Tibial artery (tissue), 4 donors: ENCODE measurements at regions not wholly inside any gene's neighbourhood (a gene's known extent, or its start where the extent isn't known, plus 50 kb on each side); places are given as distances from the start of the nearest gene placed in this dataset.

Experiments used
- DNase-seq, 2 donors: peaks; one replicate each; pipeline ENCODE4 v3.0.0-alpha.2; 2019
- H3K27ac ChIP-seq, 2 donors: fragments of 200-600 bp; sonication (generic) in 1 of 2; 1 replicate in 1 of 2; 2 replicates in 1 of 2; pipeline ENCODE4 v1.5.1; 2018 to 2019; ENCODE audit warnings: mild to moderate bottlenecking in 1 of 2
- H3K27me3 ChIP-seq, 2 donors: fragments of 200-600 bp; sonication (generic) in 1 of 2; one replicate each; pipeline versions ENCODE4 v1.5.1 to v1.6.0; 2016 to 2019
- H3K36me3 ChIP-seq, 3 donors: fragments of 200-600 bp; sonication (generic) in 2 of 3; one replicate each; pipeline ENCODE4 v1.5.1; 2016 to 2019; ENCODE audit warnings: mild to moderate bottlenecking in 2 of 3
- H3K4me1 ChIP-seq, 4 donors: fragments of 200-600 bp; sonication (generic) in 2 of 4; 1 replicate in 3 of 4; 2 replicates in 1 of 4; pipeline ENCODE4 v1.5.1; 2016 to 2019
- H3K4me3 ChIP-seq, 2 donors: fragments of 200-600 bp; sonication (generic) in 1 of 2; 1 replicate in 1 of 2; 2 replicates in 1 of 2; pipeline ENCODE4 v1.5.1; 2018 to 2019; ENCODE audit warnings: mild to moderate bottlenecking in 2 of 2
- H3K9me3 ChIP-seq, 3 donors: fragments of 200-600 bp; sonication (generic) in 1 of 3; one replicate each; pipeline ENCODE4 v1.5.1; 2016 to 2019
- CTCF ChIP-seq, 2 experiments: fragments of 200-600 bp in 1 of 2; fragments of 450-650 bp in 1 of 2; IDR thresholded peaks; one replicate each; pipeline ENCODE4 v1.5.1; 2017 to 2019; ENCODE audit warnings: antibody characterized with exemption in 2 of 2, mild to moderate bottlenecking in 1 of 2, moderate library complexity in 1 of 2
- intact Hi-C: fragments of 100-400 bp; cut with DNase I; formaldehyde crosslinking; loops from one replicate; pipeline ENCODE4 v1.15.0; 2023; ENCODE audit warnings: low total_unique reads

DNA sequence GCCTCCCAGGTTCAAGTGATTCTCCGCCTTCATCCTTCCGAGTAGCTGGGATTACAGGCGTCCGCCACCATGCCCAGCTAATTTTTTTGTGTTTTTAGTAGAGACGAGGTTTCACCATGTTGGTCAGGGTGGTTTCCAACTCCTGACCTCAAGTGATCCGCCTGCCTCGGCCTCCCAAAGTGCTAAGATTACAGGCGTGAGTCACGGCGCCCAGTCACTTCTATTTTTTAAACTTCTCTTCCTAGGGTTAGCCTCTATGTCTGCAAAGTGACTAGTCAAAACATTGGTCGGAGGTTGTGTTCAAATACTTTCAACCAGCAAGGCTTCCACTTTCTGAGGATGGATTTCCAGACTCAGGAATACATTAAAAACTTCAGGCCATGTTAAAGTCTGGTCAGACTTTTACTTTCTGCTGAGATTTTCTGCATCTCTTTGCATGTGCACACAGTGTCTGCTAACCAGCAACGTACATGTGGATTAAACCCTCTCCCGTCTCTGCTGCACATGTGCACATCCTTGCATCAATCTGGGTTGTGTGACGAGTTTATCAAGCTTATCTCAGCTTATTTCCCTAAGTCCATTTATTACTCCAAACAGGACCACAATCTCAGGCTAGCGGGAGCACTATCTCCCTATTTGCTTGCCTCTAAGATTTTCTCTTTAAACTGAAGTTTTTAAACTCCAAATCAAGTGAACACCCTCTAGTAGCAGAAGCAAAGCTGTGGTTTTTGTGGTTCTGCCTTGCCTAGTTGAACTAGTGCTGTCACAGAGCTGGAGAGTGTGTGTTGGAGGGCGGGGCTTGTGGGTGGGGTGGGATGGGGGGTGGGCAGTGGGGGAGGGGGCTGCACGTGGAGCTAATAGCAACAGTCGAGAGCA lies 525.2 kb upstream of the GOT2 start:
- Histone ChIP-seq H3K27me3 (no peaks in the 10 kb centered on the region), H3K4me3 (no peak overlapping the region), H3K27ac (no peak overlapping the region), H3K4me1 (no peaks in the 10 kb centered on the region), H3K9me3 (no peaks in the 10 kb centered on the region), H3K36me3 (no peaks in the 10 kb centered on the region)
- no peak for TF ChIP-seq CTCF (IDR thresholded peaks at IDR 0.05)
- intact Hi-C loops: no loop called here
- DNase-seq: no peak

DNA sequence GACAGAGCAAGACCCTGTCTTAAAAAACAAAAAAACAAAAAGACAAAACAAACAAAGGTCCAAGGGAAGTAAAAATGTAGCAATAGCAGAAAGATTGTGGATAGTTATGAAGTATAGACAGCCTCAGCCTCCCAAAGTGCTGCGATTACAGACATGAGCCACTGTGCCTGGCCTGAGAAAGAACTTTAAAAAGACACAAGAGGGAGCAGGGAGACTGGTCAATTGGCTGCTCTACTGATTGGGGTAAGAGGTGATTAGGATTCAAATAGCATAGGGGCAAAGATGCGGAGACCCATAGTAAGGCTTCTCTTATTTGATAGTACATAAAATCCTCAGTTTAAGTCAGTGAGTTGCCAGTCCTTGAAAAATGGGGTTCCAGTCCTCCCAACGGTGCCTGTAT lies 518.2 kb upstream of the GOT2 start:
- no peaks in the 10 kb centered on the region for H3K27me3 ChIP-seq
- H3K27ac ChIP-seq: no peak overlapping the region
- H3K4me1 ChIP-seq: no peaks in the 10 kb centered on the region
- no peak for TF ChIP-seq CTCF (IDR thresholded peaks at IDR 0.05)
- no peaks in the 10 kb centered on the region for H3K36me3 ChIP-seq
- DNase-seq: no peak
- no peak overlapping the region for H3K4me3 ChIP-seq
- intact Hi-C loops: no loop called here
- no peaks in the 10 kb centered on the region for H3K9me3 ChIP-seq

DNA sequence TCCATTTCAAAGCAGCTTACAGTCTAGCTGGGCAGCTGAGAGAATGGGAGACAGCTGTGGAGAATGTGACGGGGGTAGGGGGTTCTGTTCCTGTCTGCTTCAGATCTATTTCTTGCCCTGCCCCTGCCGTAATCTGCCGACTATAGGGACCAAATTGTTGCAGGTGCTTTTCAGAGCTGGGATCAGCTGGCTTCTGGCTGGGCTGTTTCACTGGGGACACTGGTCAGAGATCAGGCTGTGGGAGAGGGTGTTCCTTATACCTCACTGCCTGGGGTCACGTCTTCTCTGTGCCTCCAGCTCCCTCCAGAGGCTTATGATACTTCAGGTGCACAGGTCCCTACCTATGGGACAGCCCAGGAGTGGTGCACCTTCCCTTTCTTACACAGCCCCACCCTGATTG lies 514.9 kb upstream of the GOT2 start:
- Histone ChIP-seq H3K27me3 (no peaks in the 10 kb centered on the region), H3K4me3 (no peak overlapping the region), H3K4me1 (no peaks in the 10 kb centered on the region), H3K27ac (no peak overlapping the region), H3K9me3 (no peaks in the 10 kb centered on the region), H3K36me3 (no peaks in the 10 kb centered on the region)
- intact Hi-C loops: no loop called here
- DNase-seq: no peak
- no peak for TF ChIP-seq CTCF (IDR thresholded peaks at IDR 0.05)

DNA sequence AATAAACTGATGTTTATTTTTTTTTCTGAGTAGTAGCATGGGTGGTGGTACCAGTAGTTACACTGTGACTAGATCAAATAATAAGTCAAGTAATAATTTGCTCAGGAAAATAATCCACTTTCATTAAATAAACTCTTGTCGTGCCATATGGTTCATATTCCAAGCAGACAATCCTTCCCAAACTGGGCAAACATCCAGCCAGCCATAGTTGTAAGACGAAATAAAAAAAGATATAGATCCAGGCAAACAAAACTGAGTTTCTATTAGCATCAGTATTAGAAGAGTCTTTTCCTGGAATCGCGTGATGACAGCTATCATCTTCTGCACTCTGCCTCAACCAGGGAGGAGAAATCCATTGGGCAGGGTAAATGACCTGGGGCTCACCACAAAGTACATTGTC lies 508.4 kb upstream of the GOT2 start:
- no peak for TF ChIP-seq CTCF (IDR thresholded peaks at IDR 0.05)

DNA sequence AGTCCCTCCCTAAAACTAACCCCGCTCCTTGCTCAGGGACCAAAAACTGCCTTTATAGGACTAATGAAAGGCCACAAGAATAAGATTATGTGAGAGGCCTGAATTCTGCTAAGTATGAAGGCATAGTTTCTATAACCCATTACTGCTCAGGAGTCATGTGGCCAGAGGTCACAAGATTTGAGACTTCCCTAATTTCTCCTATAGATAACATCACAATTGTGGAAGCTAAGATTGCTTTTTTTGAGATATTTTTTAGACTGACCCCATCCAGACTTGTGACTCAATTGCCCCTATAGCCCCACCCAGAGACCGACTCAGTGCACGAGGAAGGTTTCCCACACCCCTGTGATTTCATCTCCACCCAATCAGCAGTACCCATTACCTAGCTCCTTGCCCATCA lies 504.1 kb upstream of the GOT2 start:
- TF ChIP-seq CTCF (IDR thresholded peaks at IDR 0.05): no peak
- Histone ChIP-seq H3K9me3 (no peaks in the 10 kb centered on the region), H3K27ac (no peak overlapping the region), H3K27me3 (no peaks in the 10 kb centered on the region), H3K4me1 (no peaks in the 10 kb centered on the region), H3K36me3 (no peaks in the 10 kb centered on the region), H3K4me3 (no peak overlapping the region)
- intact Hi-C loops: no loop called here
- DNase-seq: peak in 1 of 2 donors; percentile 23

More for the DNA sequence above, 508.4 kb upstream of the GOT2 start:
- H3K4me3 ChIP-seq: no peak overlapping the region
- H3K4me1 ChIP-seq: no peaks in the 10 kb centered on the region
- H3K9me3 ChIP-seq: no peaks in the 10 kb centered on the region
- H3K36me3 ChIP-seq: no peaks in the 10 kb centered on the region
- intact Hi-C loops: no loop called here
- no peak overlapping the region for H3K27ac ChIP-seq
- DNase-seq: no peak
- no peaks in the 10 kb centered on the region for H3K27me3 ChIP-seq
